PC-3 (cell line): ENCODE measurements at regions not wholly inside any gene's neighbourhood (a gene's known extent, or its start where the extent isn't known, plus 50 kb on each side); places are given as distances from the start of the nearest gene placed in this dataset.
"Not testable (repeated sequence)": the region's sequence is repeated elsewhere in the genome, so short reads cannot be mapped to it uniquely, and the experiment has no call there.

Source experiments
- ATAC-seq: fragments of 200-7000 bp; cut with Tn5 transposase; 2 replicates; pipeline ENCODE4 v1.9.1; 2020; ENCODE audit warnings: mild to moderate bottlenecking, moderate library complexity
- BruUV-seq: library from RNA; stranded (reverse); fragments of 400-500 nt; replicated peaks from 2 replicates; lab custom pipeline; 2021; lab: Mats Ljungman, UMichigan
- CTCF ChIA-PET: fragments of 300-600 bp; sonication (Branson Sonifier 250); formaldehyde crosslinking; loops from one replicate; lab custom pipeline; 2022; ENCODE audit warnings: antibody characterized with exemption; lab: Charles Lee
- POLR2A ChIA-PET: fragments of 300-600 bp; sonication (Branson Sonifier 250); formaldehyde crosslinking; loops from one replicate; lab custom pipeline; 2022; ENCODE audit warnings: antibody characterized with exemption; ENCODE audit not compliant: unreplicated experiment; lab: Charles Lee
- DNase-seq: peaks from one replicate; pipeline ENCODE4 v3.0.0-alpha.2; 2015
- H2AFZ ChIP-seq: fragments of 300-600 bp; sonication (generic); 2 replicates; pipeline ENCODE4 v1.6.0; 2016; ENCODE audit warnings: antibody characterized with exemption, low read length
- H3F3A ChIP-seq: fragments of 300-600 bp; sonication (generic); one replicate; pipeline ENCODE4 v1.6.0; 2017; ENCODE audit warnings: antibody characterized with exemption, low read length, control low read depth, mild to moderate bottlenecking; ENCODE audit not compliant: unreplicated experiment
- H3K27ac ChIP-seq: fragments of 300-600 bp; sonication (generic); 2 replicates; pipeline ENCODE4 v1.5.1; 2016; ENCODE audit warnings: mild to moderate bottlenecking, low read length
- H3K27me3 ChIP-seq: fragments of 300-600 bp; sonication (generic); 2 replicates; pipeline ENCODE4 v1.6.1; 2016; ENCODE audit warnings: low read length, mixed read lengths
- H3K36me3 ChIP-seq: fragments of 300-600 bp; sonication (generic); 2 replicates; pipeline ENCODE4 v1.6.1; 2016; ENCODE audit warnings: low read depth, mixed run types, low read length, mixed read lengths
- H3K4me1 ChIP-seq: fragments of 300-600 bp; sonication (generic); 2 replicates; pipeline ENCODE4 v1.5.1; 2016; ENCODE audit warnings: low read length; ENCODE audit not compliant: insufficient read depth
- H3K4me2 ChIP-seq: fragments of 300-600 bp; sonication (generic); 2 replicates; pipeline ENCODE4 v1.6.0; 2016; ENCODE audit warnings: low read length
- H3K4me3 ChIP-seq: fragments of 300-600 bp; sonication (generic); 2 replicates; pipeline ENCODE4 v1.5.1; 2016; ENCODE audit warnings: mild to moderate bottlenecking, low read length, mixed read lengths
- H3K79me2 ChIP-seq: fragments of 300-600 bp; sonication (generic); 2 replicates; pipeline ENCODE4 v1.6.1; 2017; ENCODE audit warnings: low read length, mixed read lengths
- H3K9ac ChIP-seq: fragments of 300-600 bp; sonication (generic); 2 replicates; pipeline ENCODE4 v1.6.0; 2016; ENCODE audit warnings: mild to moderate bottlenecking, low read length
- H3K9me2 ChIP-seq: fragments of 300-600 bp; sonication (generic); replicated peaks from 2 replicates; pipeline ENCODE4 v1.6.1; 2016; ENCODE audit warnings: mixed run types, low read length, mixed read lengths
- H3K9me3 ChIP-seq: fragments of 300-600 bp; sonication (generic); 2 replicates; pipeline ENCODE4 v1.6.1; 2016; ENCODE audit warnings: low read length, mixed read lengths
- H4K20me1 ChIP-seq: fragments of 300-600 bp; sonication (generic); 2 replicates; pipeline ENCODE4 v1.6.1; 2016; ENCODE audit warnings: low read length, mixed read lengths
- CTCF ChIP-seq: fragments of 300-600 bp; sonication (generic); conservative IDR thresholded peaks from 2 replicates; pipeline ENCODE4 v1.5.1; 2017; ENCODE audit warnings: antibody characterized with exemption, low read depth, mild to moderate bottlenecking, low read length
- EZH2 ChIP-seq: fragments of 300-600 bp; sonication (generic); IDR thresholded peaks from one replicate; pipeline ENCODE4 v1.6.1; 2017; ENCODE audit warnings: antibody characterized with exemption, mild to moderate bottlenecking, low read length; ENCODE audit not compliant: unreplicated experiment
- EZH2phosphoT487 ChIP-seq: fragments of 300-600 bp; sonication (generic); IDR thresholded peaks from 2 replicates; pipeline ENCODE4 v1.6.1; 2018; ENCODE audit warnings: mild to moderate bottlenecking, antibody characterized with exemption, low read length, borderline replicate concordance
- intact Hi-C: fragments of 100-400 bp; cut with micrococcal nuclease; formaldehyde crosslinking; loops from 2 replicates; pipeline ENCODE4 v1.9.0; 2023

- Histone ChIP-seq H3K9ac (no peak overlapping the region), H3K79me2 (no peaks in the 10 kb centered on the region), H3K4me3 (no peak overlapping the region), H3K27ac (no peak overlapping the region), H3K4me2 (no peak overlapping the region), H3K4me1 (no peaks in the 10 kb centered on the region), H2AFZ (no peak overlapping the region), H3F3A (no peaks in the 10 kb centered on the region), H3K27me3 (no peaks in the 10 kb centered on the region), H3K36me3 (no peaks in the 10 kb centered on the region), H3K9me3 (no peaks in the 10 kb centered on the region), H3K9me2 (no peaks in the 10 kb centered on the region), H4K20me1 (no peaks in the 10 kb centered on the region)
- POLR2A ChIA-PET = no interaction called here
- TF ChIP-seq EZH2phosphoT487 (no peak), CTCF (no peak), EZH2 (no peak)
- DNase-seq (no peak), ATAC-seq (no peak)
- CTCF ChIA-PET = no interaction called here
- intact Hi-C loops = no loop called here
- no TSS peak for BruUV-seq
These were observed 148.0 kb upstream of the NPY2R start for GRCh38 chr4:155060419-155060818.

GRCh38 chr4:155060873-155061272 lies 147.6 kb upstream of the NPY2R start:
- H3K4me2 ChIP-seq = no peak overlapping the region
- no peaks in the 10 kb centered on the region for H3F3A ChIP-seq
- no peak overlapping the region for H3K9ac ChIP-seq
- no peaks in the 10 kb centered on the region for H3K36me3 ChIP-seq
- no TSS peak for BruUV-seq
- CTCF ChIA-PET = no interaction called here
- H3K27ac ChIP-seq = no peak overlapping the region
- no peak for DNase-seq
- H3K9me3 ChIP-seq = no peaks in the 10 kb centered on the region
- no peaks in the 10 kb centered on the region for H3K79me2 ChIP-seq
- H3K4me1 ChIP-seq = no peaks in the 10 kb centered on the region
- no peaks in the 10 kb centered on the region for H3K27me3 ChIP-seq
- ATAC-seq = no peak
- intact Hi-C loops = no loop called here
- POLR2A ChIA-PET = no interaction called here
- H2AFZ ChIP-seq = no peak overlapping the region
- H3K9me2 ChIP-seq = no peaks in the 10 kb centered on the region
- no peaks in the 10 kb centered on the region for H4K20me1 ChIP-seq
- TF ChIP-seq EZH2phosphoT487 = no peak
- no peak for TF ChIP-seq CTCF
- TF ChIP-seq EZH2 = no peak
- H3K4me3 ChIP-seq = no peak overlapping the region

- Histone ChIP-seq H3K27me3 (no peaks in the 10 kb centered on the region), H4K20me1 (no peaks in the 10 kb centered on the region), H3K4me2 (no peak overlapping the region), H3K9ac (no peak overlapping the region), H3F3A (no peaks in the 10 kb centered on the region), H3K9me3 (no peaks in the 10 kb centered on the region), H3K9me2 (no peaks in the 10 kb centered on the region), H3K4me1 (no peaks in the 10 kb centered on the region), H2AFZ (no peak overlapping the region), H3K79me2 (no peaks in the 10 kb centered on the region), H3K4me3 (no peak overlapping the region), H3K36me3 (no peaks in the 10 kb centered on the region), H3K27ac (no peak overlapping the region)
- no peak for ATAC-seq
- CTCF ChIA-PET = no interaction called here
- intact Hi-C loops = no loop called here
- POLR2A ChIA-PET = interaction anchor here (0.6 kb wide), 1 partner anchor 268 kb away, joined by 4 read pairs; no protein-coding TSS in a partner anchor
- no peak for TF ChIP-seq CTCF
- TF ChIP-seq EZH2phosphoT487 = no peak
- no peak for TF ChIP-seq EZH2
- BruUV-seq = no TSS peak
- DNase-seq = no peak
These were observed 145.5 kb upstream of the NPY2R start for GRCh38 chr4:155062948-155063347.

GRCh38 chr4:155064934-155065333 lies 143.5 kb upstream of the NPY2R start:
- H3K27ac ChIP-seq, intact Hi-C loops, H3K9me2 ChIP-seq, H3K36me3 ChIP-seq, H3K79me2 ChIP-seq, H3K9me3 ChIP-seq, CTCF ChIA-PET, BruUV-seq, H3K4me3 ChIP-seq, H3K9ac ChIP-seq, H3K4me1 ChIP-seq, H3K4me2 ChIP-seq, DNase-seq, H4K20me1 ChIP-seq, POLR2A ChIA-PET, H2AFZ ChIP-seq, ATAC-seq, H3F3A ChIP-seq, H3K27me3 ChIP-seq: not testable (repeated sequence)
